BLaER1 treated with 17β-estradiol and CSF1 and Interleukin-3, amounts not matched to agents 10 nM and 100 nM (cell line): ENCODE measurements at regions not wholly inside any gene's neighbourhood (a gene's known extent, or its start where the extent isn't known, plus 50 kb on each side); places are given as distances from the start of the nearest gene placed in this dataset.
"Not testable (repeated sequence)": the region's sequence is repeated elsewhere in the genome, so short reads cannot be mapped to it uniquely, and the experiment has no call there.

Source experiments
- H3K27ac ChIP-seq, 11 experiments: shearing (Covaris generic); formaldehyde crosslinking; 2 replicates each; pipeline ENCODE4 v1.8.1; 2022
- H3K27me3 ChIP-seq, 11 experiments: shearing (Covaris generic); formaldehyde crosslinking; 2 replicates each; pipeline ENCODE4 v1.8.1; 2022
- H3K36me3 ChIP-seq, 11 experiments: shearing (Covaris generic); formaldehyde crosslinking; 2 replicates each; pipeline ENCODE4 v1.8.1; 2022
- H3K4me1 ChIP-seq, 10 experiments: shearing (Covaris generic); formaldehyde crosslinking; 2 replicates each; pipeline ENCODE4 v1.8.1; 2022
- H3K4me2 ChIP-seq, 11 experiments: shearing (Covaris generic); formaldehyde crosslinking; 2 replicates each; pipeline ENCODE4 v1.8.1; 2022
- H3K4me3 ChIP-seq, 10 experiments: shearing (Covaris generic); formaldehyde crosslinking; 2 replicates each; pipeline ENCODE4 v1.8.1; 2022
- H3K9ac ChIP-seq, 11 experiments: shearing (Covaris generic); formaldehyde crosslinking; 2 replicates each; pipeline ENCODE4 v1.8.1; 2022
- H3K9me3 ChIP-seq, 11 experiments: shearing (Covaris generic); formaldehyde crosslinking; replicated peaks in 1 of 11; 2 replicates each; pipeline ENCODE4 v1.8.1; 2022
- H4K20me1 ChIP-seq, 11 experiments: shearing (Covaris generic); formaldehyde crosslinking; 2 replicates each; pipeline ENCODE4 v1.8.1; 2022
- Cebpa-rat ChIP-seq, 11 experiments: shearing (Covaris generic); IDR thresholded peaks; 2 replicates each; pipeline ENCODE4 v1.8.1; 2022

GRCh38 chr1:190908691-190909090 is 431.0 kb upstream of the BRINP3 start:
- Histone ChIP-seq H3K4me3 (no peak overlapping the region), H3K36me3 (no peaks in the 10 kb centered on the region), H3K27me3 (no peaks in the 10 kb centered on the region), H3K27ac (no peak overlapping the region), H4K20me1 (no peaks in the 10 kb centered on the region), H3K4me2 (no peak overlapping the region), H3K4me1 (no peaks in the 10 kb centered on the region), H3K9me3 (peaks cover 0 to 4% (median 0%) of the 10 kb centered on the region in 11 experiments; a peak in 1 of 22 replicates), H3K9ac (no peak overlapping the region)
- no peak for TF ChIP-seq Cebpa-rat (IDR thresholded peaks at IDR 0.05)

- TF ChIP-seq Cebpa-rat (IDR thresholded peaks at IDR 0.05) = no peak
- no peak overlapping the region for H3K27ac ChIP-seq
- no peak overlapping the region for H3K9ac ChIP-seq
- H3K4me2 ChIP-seq = no peak overlapping the region
- no peaks in the 10 kb centered on the region for H3K4me1 ChIP-seq
- H4K20me1 ChIP-seq = no peaks in the 10 kb centered on the region
- H3K4me3 ChIP-seq = no peak overlapping the region
- H3K9me3 ChIP-seq = no peaks in the 10 kb centered on the region
- no peaks in the 10 kb centered on the region for H3K27me3 ChIP-seq
- no peaks in the 10 kb centered on the region for H3K36me3 ChIP-seq
These were observed 458.3 kb upstream of the BRINP3 start for GRCh38 chr1:190935925-190936324.

- Histone ChIP-seq H3K27ac (no peak overlapping the region), H3K9me3 (no peaks in the 10 kb centered on the region), H3K9ac (no peak overlapping the region), H3K27me3 (no peaks in the 10 kb centered on the region), H4K20me1 (no peaks in the 10 kb centered on the region), H3K4me1 (no peaks in the 10 kb centered on the region), H3K4me3 (no peak overlapping the region), H3K4me2 (no peak overlapping the region), H3K36me3 (no peaks in the 10 kb centered on the region)
- no peak for TF ChIP-seq Cebpa-rat (IDR thresholded peaks at IDR 0.05)
These were observed 458.7 kb upstream of the BRINP3 start for GRCh38 chr1:190936337-190936736.

- H3K9ac ChIP-seq = no peak overlapping the region
- H3K36me3 ChIP-seq = no peaks in the 10 kb centered on the region
- no peaks in the 10 kb centered on the region for H3K27me3 ChIP-seq
- no peaks in the 10 kb centered on the region for H3K9me3 ChIP-seq
- TF ChIP-seq Cebpa-rat (IDR thresholded peaks at IDR 0.05) = no peak
- no peaks in the 10 kb centered on the region for H3K4me1 ChIP-seq
- no peak overlapping the region for H3K27ac ChIP-seq
- no peak overlapping the region for H3K4me3 ChIP-seq
- no peak overlapping the region for H3K4me2 ChIP-seq
- H4K20me1 ChIP-seq = no peaks in the 10 kb centered on the region
These were observed 463.3 kb upstream of the BRINP3 start for GRCh38 chr1:190940951-190941350.

- Histone ChIP-seq H3K9me3 (no peaks in the 10 kb centered on the region), H3K36me3 (no peaks in the 10 kb centered on the region), H3K27me3 (no peaks in the 10 kb centered on the region), H4K20me1 (no peaks in the 10 kb centered on the region), H3K4me3 (no peak overlapping the region), H3K4me1 (no peaks in the 10 kb centered on the region), H3K4me2 (no peak overlapping the region), H3K27ac (no peak overlapping the region), H3K9ac (no peak overlapping the region)
- no peak for TF ChIP-seq Cebpa-rat (IDR thresholded peaks at IDR 0.05)
These were observed 464.8 kb upstream of the BRINP3 start for GRCh38 chr1:190942475-190942874.

GRCh38 chr1:190943722-190944121 is 466.1 kb upstream of the BRINP3 start:
- not testable (repeated sequence) for H3K4me2 ChIP-seq, H3K9me3 ChIP-seq, H3K27ac ChIP-seq, H3K9ac ChIP-seq, H4K20me1 ChIP-seq, H3K27me3 ChIP-seq, H3K4me1 ChIP-seq, H3K4me3 ChIP-seq, H3K36me3 ChIP-seq

GRCh38 chr1:190949939-190950338 is 472.3 kb upstream of the BRINP3 start:
- TF ChIP-seq Cebpa-rat (IDR thresholded peaks at IDR 0.05) = no peak
- no peak overlapping the region for H3K4me2 ChIP-seq
- no peaks in the 10 kb centered on the region for H4K20me1 ChIP-seq
- no peak overlapping the region for H3K9ac ChIP-seq
- H3K9me3 ChIP-seq = no peaks in the 10 kb centered on the region
- H3K4me1 ChIP-seq = no peaks in the 10 kb centered on the region
- no peak overlapping the region for H3K4me3 ChIP-seq
- H3K36me3 ChIP-seq = no peaks in the 10 kb centered on the region
- H3K27ac ChIP-seq = no peak overlapping the region
- no peaks in the 10 kb centered on the region for H3K27me3 ChIP-seq

- Histone ChIP-seq H3K9me3 (no peaks in the 10 kb centered on the region), H4K20me1 (no peaks in the 10 kb centered on the region), H3K36me3 (no peaks in the 10 kb centered on the region), H3K27me3 (no peaks in the 10 kb centered on the region), H3K4me3 (no peak overlapping the region), H3K4me2 (no peak overlapping the region), H3K9ac (no peak overlapping the region), H3K27ac (no peak overlapping the region), H3K4me1 (no peaks in the 10 kb centered on the region)
- no peak for TF ChIP-seq Cebpa-rat (IDR thresholded peaks at IDR 0.05)
These were observed 479.9 kb upstream of the BRINP3 start for GRCh38 chr1:190957565-190957964.

- TF ChIP-seq Cebpa-rat (IDR thresholded peaks at IDR 0.05) = no peak
- no peaks in the 10 kb centered on the region for H3K27me3 ChIP-seq
- no peak overlapping the region for H3K4me2 ChIP-seq
- H4K20me1 ChIP-seq = no peaks in the 10 kb centered on the region
- no peak overlapping the region for H3K27ac ChIP-seq
- no peaks in the 10 kb centered on the region for H3K9me3 ChIP-seq
- H3K36me3 ChIP-seq = no peaks in the 10 kb centered on the region
- H3K4me1 ChIP-seq = no peaks in the 10 kb centered on the region
- H3K9ac ChIP-seq = no peak overlapping the region
- H3K4me3 ChIP-seq = no peak overlapping the region
These were observed 485.7 kb upstream of the BRINP3 start for GRCh38 chr1:190963321-190963720.

- Histone ChIP-seq H3K27me3 (no peaks in the 10 kb centered on the region), H3K4me2 (no peak overlapping the region), H4K20me1 (no peaks in the 10 kb centered on the region), H3K4me1 (no peaks in the 10 kb centered on the region), H3K4me3 (no peak overlapping the region), H3K9me3 (peaks cover 0 to 9% (median 7%) of the 10 kb centered on the region in 11 experiments; a peak in 12 of 22 replicates), H3K36me3 (no peaks in the 10 kb centered on the region), H3K27ac (no peak overlapping the region), H3K9ac (no peak overlapping the region)
- no peak for TF ChIP-seq Cebpa-rat (IDR thresholded peaks at IDR 0.05)
These were observed 498.2 kb upstream of the BRINP3 start for GRCh38 chr1:190975827-190976226.

GRCh38 chr1:191002768-191003167 is 525.1 kb upstream of the BRINP3 start:
- H3K4me2 ChIP-seq = no peak overlapping the region
- no peaks in the 10 kb centered on the region for H3K36me3 ChIP-seq
- no peak overlapping the region for H3K4me3 ChIP-seq
- no peaks in the 10 kb centered on the region for H4K20me1 ChIP-seq
- no peak overlapping the region for H3K27ac ChIP-seq
- no peaks in the 10 kb centered on the region for H3K27me3 ChIP-seq
- no peaks in the 10 kb centered on the region for H3K9me3 ChIP-seq
- no peak overlapping the region for H3K9ac ChIP-seq
- no peaks in the 10 kb centered on the region for H3K4me1 ChIP-seq
- no peak for TF ChIP-seq Cebpa-rat (IDR thresholded peaks at IDR 0.05)
